ENCODE measurements at regions not wholly inside any gene's neighbourhood (a gene's known extent, or its start where the extent isn't known, plus 50 kb on each side); places are given as distances from the start of the nearest gene placed in this dataset.

DNA sequence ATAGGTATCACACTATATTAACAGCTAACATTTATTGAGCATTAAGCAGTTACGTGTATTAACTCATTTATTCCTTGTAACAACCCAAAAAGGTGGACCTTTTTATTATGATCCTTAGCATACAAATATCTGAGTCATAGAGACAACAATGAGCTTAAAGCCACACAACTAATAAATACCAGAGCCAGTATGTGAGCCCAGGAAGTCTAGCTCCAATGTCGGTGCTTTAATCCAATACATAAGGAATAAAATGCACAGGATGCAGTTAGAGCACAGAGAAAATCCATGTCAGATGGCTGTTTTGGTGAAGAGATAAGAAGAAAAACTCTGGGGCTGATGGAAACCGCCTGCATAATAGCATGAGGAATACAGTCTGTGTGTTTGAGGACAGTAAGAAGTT, 888.6 kb downstream of the TMTC2 start:
- TF ChIP-seq, protein P1, sequence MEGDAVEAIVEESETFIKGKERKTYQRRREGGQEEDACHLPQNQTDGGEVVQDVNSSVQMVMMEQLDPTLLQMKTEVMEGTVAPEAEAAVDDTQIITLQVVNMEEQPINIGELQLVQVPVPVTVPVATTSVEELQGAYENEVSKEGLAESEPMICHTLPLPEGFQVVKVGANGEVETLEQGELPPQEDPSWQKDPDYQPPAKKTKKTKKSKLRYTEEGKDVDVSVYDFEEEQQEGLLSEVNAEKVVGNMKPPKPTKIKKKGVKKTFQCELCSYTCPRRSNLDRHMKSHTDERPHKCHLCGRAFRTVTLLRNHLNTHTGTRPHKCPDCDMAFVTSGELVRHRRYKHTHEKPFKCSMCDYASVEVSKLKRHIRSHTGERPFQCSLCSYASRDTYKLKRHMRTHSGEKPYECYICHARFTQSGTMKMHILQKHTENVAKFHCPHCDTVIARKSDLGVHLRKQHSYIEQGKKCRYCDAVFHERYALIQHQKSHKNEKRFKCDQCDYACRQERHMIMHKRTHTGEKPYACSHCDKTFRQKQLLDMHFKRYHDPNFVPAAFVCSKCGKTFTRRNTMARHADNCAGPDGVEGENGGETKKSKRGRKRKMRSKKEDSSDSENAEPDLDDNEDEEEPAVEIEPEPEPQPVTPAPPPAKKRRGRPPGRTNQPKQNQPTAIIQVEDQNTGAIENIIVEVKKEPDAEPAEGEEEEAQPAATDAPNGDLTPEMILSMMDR (IDR thresholded peaks at IDR 0.05; ENCODE audit: borderline replicate concordance, extremely low read depth, low read length, poor library complexity, severe bottlenecking) = no peak
- TF ChIP-seq EZH2 (IDR thresholded peaks at IDR 0.05; ENCODE audit: borderline replicate concordance, low read depth, low read length, severe bottlenecking) = no peak

All from DND-41 (cell line).